HEK293 (cell line): ENCODE measurements at regions not wholly inside any gene's neighbourhood (a gene's known extent, or its start where the extent isn't known, plus 50 kb on each side); places are given as distances from the start of the nearest gene placed in this dataset.
"Not testable (repeated sequence)": the region's sequence is repeated elsewhere in the genome, so short reads cannot be mapped to it uniquely, and the experiment has no call there.

Experiments
- CTCF ChIA-PET: fragments of 350-600 bp; formaldehyde crosslinking; extraction: SDS; loops from one replicate; lab custom pipeline; 2021; ENCODE audit warnings: antibody characterized with exemption; lab: Yijun Ruan, JAX
- POLR2A ChIA-PET: fragments of 300-600 bp; formaldehyde crosslinking; extraction: SDS; loops from one replicate; lab custom pipeline; 2020; ENCODE audit warnings: antibody characterized with exemption, inconsistent platforms; lab: Yijun Ruan, JAX
- H3K27ac ChIP-seq: fragments of 200-500 bp; sonication (Bioruptor generic); 2 replicates; pipeline ENCODE4 v1.5.1; 2014; ENCODE audit warnings: low read depth, low read length, control low read depth, inconsistent platforms; ENCODE audit errors: extremely low read depth
- H3K36me3 ChIP-seq, 2 experiments: fragments of 200-500 bp in 1 of 2; sonication (Bioruptor generic) in 1 of 2; 1 replicate in 1 of 2; 2 replicates in 1 of 2; pipeline ENCODE4 v1.5.1; 2014 to 2017; ENCODE audit warnings: inconsistent platforms in 2 of 2, low read length in 2 of 2; ENCODE audit not compliant: control insufficient read depth in 2 of 2, insufficient read depth in 1 of 2
- H3K4me1 ChIP-seq: fragments of 200-500 bp; sonication (Bioruptor generic); 2 replicates; pipeline ENCODE4 v1.5.1; 2014; ENCODE audit warnings: mild to moderate bottlenecking, low read length, inconsistent platforms; ENCODE audit not compliant: control insufficient read depth, insufficient read depth
- H3K4me3 ChIP-seq: 2 replicates; pipeline ENCODE4 v1.5.1; 2011; ENCODE audit warnings: low read depth, mild to moderate bottlenecking, control low read depth, low read length, moderate library complexity
- H3K9me3 ChIP-seq: fragments of 200-500 bp; sonication (Bioruptor generic); 2 replicates; pipeline ENCODE4 v1.5.1; 2014; ENCODE audit warnings: low read depth, low read length, inconsistent platforms; ENCODE audit not compliant: control insufficient read depth, insufficient read depth
- IKZF3 ChIP-seq: fragments of 450-650 bp; IDR thresholded peaks from 2 replicates; pipeline ENCODE4 v1.5.0; 2018; ENCODE audit warnings: missing biosample characterization, mild to moderate bottlenecking, missing genetic modification characterization, moderate library complexity
- ZBTB48 ChIP-seq: fragments of 450-650 bp; formaldehyde crosslinking; IDR thresholded peaks from 2 replicates; pipeline ENCODE4 v1.5.1; 2016; ENCODE audit warnings: missing biosample characterization, missing genetic modification characterization
- ZFP3 ChIP-seq: fragments of 450-650 bp; formaldehyde crosslinking; IDR thresholded peaks from 2 replicates; pipeline ENCODE4 v1.5.1; 2016; ENCODE audit warnings: low read depth, missing biosample characterization, missing genetic modification characterization
- ZNF10 ChIP-seq: fragments of 450-650 bp; formaldehyde crosslinking; IDR thresholded peaks from 2 replicates; pipeline ENCODE4 v1.5.1; 2017; ENCODE audit warnings: missing biosample characterization, missing genetic modification characterization
- ZNF239 ChIP-seq: fragments of 450-650 bp; formaldehyde crosslinking; IDR thresholded peaks from 2 replicates; pipeline ENCODE4 v1.5.1; 2016; ENCODE audit warnings: missing biosample characterization, missing genetic modification characterization
- ZNF366 ChIP-seq: fragments of 450-650 bp; formaldehyde crosslinking; conservative IDR thresholded peaks from 2 replicates; pipeline ENCODE4 v1.5.1; 2016; ENCODE audit warnings: missing biosample characterization, missing genetic modification characterization
- ZNF529 ChIP-seq: fragments of 450-650 bp; formaldehyde crosslinking; IDR thresholded peaks from 2 replicates; pipeline ENCODE4 v1.5.1; 2017; ENCODE audit warnings: missing genetic modification characterization, missing biosample characterization; ENCODE audit not compliant: insufficient replicate concordance
- ZNF549 ChIP-seq: fragments of 450-650 bp; IDR thresholded peaks from 2 replicates; pipeline ENCODE4 v1.5.1; 2018; ENCODE audit warnings: missing biosample characterization, missing genetic modification characterization, mild to moderate bottlenecking, inconsistent platforms, moderate library complexity
- ZNF660 ChIP-seq: fragments of 450-650 bp; IDR thresholded peaks from 2 replicates; pipeline ENCODE4 v1.5.1; 2018; ENCODE audit warnings: missing biosample characterization, mild to moderate bottlenecking, missing genetic modification characterization
- ZNF747 ChIP-seq: fragments of 450-650 bp; formaldehyde crosslinking; IDR thresholded peaks from 2 replicates; pipeline ENCODE4 v1.5.1; 2016; ENCODE audit warnings: missing biosample characterization, missing genetic modification characterization
- ZNF843 ChIP-seq: fragments of 450-650 bp; formaldehyde crosslinking; IDR thresholded peaks from 2 replicates; pipeline ENCODE4 v1.5.1; 2016; ENCODE audit warnings: missing biosample characterization, missing genetic modification characterization
- TF ChIP-seq, protein P1 (sequence below): fragments of 450-650 bp; formaldehyde crosslinking; IDR thresholded peaks from 2 replicates; pipeline ENCODE4 v1.5.1; 2016; ENCODE audit warnings: missing biosample characterization, missing genetic modification characterization
- TF ChIP-seq, protein P2 (sequence below): fragments of 450-650 bp; formaldehyde crosslinking; conservative IDR thresholded peaks from 2 replicates; pipeline ENCODE4 v1.5.1; 2016; ENCODE audit warnings: low read depth, missing biosample characterization, missing genetic modification characterization
- TF ChIP-seq, protein P3 (sequence below): fragments of 450-650 bp; formaldehyde crosslinking; IDR thresholded peaks from 2 replicates; pipeline ENCODE4 v1.5.1; 2016; ENCODE audit warnings: missing biosample characterization, missing genetic modification characterization
- TF ChIP-seq, protein P4 (sequence below): fragments of 450-650 bp; formaldehyde crosslinking; IDR thresholded peaks from 2 replicates; pipeline ENCODE4 v1.5.1; 2016; ENCODE audit warnings: missing biosample characterization, missing genetic modification characterization, borderline replicate concordance

DNA sequence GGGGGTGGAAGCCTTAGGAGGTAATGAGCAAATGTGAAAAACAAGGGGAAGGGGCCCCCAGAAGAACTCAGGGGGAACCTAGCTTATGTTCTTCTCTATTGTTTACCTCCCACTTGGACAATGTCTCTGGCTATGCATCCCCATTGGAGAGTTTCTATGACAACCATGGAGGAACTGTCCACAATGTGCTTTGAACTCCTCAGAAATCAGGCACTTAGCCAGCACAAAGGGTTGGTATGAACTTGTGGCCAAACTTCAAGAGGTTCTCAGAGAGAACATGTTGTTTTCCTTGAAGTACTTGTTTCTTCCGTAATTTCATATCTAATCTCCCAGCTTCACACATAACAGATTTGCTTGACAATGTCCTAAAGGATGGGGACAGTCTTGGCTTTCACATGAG lies 202.8 kb upstream of the PELI2 start:
- Histone ChIP-seq H3K27ac (no peak overlapping the region), H3K4me3 (no peak overlapping the region)
- POLR2A ChIA-PET = no interaction called here
- no peak for TF ChIP-seq ZNF843 (tag by site-specific recombination)
- TF ChIP-seq, protein P1, sequence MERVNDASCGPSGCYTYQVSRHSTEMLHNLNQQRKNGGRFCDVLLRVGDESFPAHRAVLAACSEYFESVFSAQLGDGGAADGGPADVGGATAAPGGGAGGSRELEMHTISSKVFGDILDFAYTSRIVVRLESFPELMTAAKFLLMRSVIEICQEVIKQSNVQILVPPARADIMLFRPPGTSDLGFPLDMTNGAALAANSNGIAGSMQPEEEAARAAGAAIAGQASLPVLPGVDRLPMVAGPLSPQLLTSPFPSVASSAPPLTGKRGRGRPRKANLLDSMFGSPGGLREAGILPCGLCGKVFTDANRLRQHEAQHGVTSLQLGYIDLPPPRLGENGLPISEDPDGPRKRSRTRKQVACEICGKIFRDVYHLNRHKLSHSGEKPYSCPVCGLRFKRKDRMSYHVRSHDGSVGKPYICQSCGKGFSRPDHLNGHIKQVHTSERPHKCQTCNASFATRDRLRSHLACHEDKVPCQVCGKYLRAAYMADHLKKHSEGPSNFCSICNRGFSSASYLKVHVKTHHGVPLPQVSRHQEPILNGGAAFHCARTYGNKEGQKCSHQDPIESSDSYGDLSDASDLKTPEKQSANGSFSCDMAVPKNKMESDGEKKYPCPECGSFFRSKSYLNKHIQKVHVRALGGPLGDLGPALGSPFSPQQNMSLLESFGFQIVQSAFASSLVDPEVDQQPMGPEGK (tag by site-specific recombination) = no peak
- TF ChIP-seq, all 188 proteins: peak for 0
- Histone ChIP-seq H3K36me3 (no peaks in the 10 kb centered on the region), H3K4me1 (no peaks in the 10 kb centered on the region), H3K9me3 (no peaks in the 10 kb centered on the region)
- CTCF ChIA-PET = interaction anchor here (0.6 kb wide), 1 partner anchor 1800 kb away, joined by 3 read pairs; no protein-coding TSS in a partner anchor

DNA sequence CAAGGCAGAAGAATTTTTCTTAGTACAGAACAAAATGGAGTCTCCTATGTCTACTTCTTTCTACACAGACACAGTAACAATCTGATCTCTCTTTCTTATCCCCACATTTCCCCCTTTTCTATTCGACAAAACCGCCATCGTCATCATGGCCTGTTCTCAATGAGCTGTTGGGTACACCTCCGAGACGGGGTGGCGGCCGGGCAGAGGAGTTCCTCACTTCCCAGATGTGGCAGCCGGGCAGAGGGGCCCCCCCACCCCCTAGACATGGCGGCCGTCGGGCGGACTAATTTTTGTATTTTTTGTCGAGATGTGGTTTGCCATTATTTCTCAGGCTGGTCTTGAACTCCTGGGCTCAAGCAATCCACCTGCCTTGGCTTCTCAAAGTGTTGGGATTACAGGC lies 198.4 kb upstream of the PELI2 start:
- H3K36me3 ChIP-seq, H3K4me1 ChIP-seq, H3K9me3 ChIP-seq, CTCF ChIA-PET, H3K4me3 ChIP-seq, POLR2A ChIA-PET, H3K27ac ChIP-seq: not testable (repeated sequence)

DNA sequence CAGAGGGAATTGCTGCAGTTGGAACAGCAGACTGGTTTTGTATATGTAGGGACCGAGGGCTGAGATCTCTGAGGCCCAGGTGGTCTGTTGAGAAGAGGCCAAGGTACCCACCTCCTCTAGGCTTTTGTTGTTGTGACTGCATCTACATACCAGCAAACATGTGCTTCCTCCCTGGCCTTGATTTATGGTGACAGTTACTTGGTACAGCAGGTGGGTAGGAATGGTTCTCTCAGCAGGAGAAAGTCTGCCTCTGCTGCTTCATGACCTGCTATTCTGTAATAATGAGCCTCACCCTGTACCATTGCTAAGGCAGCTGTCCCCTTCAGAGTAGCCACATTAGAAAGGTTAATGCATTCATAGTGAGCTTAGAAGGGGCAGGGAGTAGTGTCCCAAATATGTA lies 196.7 kb upstream of the PELI2 start:
- H3K4me3 ChIP-seq = no peak overlapping the region
- no peak overlapping the region for H3K27ac ChIP-seq
- POLR2A ChIA-PET = no interaction called here
- TF ChIP-seq, protein P2, sequence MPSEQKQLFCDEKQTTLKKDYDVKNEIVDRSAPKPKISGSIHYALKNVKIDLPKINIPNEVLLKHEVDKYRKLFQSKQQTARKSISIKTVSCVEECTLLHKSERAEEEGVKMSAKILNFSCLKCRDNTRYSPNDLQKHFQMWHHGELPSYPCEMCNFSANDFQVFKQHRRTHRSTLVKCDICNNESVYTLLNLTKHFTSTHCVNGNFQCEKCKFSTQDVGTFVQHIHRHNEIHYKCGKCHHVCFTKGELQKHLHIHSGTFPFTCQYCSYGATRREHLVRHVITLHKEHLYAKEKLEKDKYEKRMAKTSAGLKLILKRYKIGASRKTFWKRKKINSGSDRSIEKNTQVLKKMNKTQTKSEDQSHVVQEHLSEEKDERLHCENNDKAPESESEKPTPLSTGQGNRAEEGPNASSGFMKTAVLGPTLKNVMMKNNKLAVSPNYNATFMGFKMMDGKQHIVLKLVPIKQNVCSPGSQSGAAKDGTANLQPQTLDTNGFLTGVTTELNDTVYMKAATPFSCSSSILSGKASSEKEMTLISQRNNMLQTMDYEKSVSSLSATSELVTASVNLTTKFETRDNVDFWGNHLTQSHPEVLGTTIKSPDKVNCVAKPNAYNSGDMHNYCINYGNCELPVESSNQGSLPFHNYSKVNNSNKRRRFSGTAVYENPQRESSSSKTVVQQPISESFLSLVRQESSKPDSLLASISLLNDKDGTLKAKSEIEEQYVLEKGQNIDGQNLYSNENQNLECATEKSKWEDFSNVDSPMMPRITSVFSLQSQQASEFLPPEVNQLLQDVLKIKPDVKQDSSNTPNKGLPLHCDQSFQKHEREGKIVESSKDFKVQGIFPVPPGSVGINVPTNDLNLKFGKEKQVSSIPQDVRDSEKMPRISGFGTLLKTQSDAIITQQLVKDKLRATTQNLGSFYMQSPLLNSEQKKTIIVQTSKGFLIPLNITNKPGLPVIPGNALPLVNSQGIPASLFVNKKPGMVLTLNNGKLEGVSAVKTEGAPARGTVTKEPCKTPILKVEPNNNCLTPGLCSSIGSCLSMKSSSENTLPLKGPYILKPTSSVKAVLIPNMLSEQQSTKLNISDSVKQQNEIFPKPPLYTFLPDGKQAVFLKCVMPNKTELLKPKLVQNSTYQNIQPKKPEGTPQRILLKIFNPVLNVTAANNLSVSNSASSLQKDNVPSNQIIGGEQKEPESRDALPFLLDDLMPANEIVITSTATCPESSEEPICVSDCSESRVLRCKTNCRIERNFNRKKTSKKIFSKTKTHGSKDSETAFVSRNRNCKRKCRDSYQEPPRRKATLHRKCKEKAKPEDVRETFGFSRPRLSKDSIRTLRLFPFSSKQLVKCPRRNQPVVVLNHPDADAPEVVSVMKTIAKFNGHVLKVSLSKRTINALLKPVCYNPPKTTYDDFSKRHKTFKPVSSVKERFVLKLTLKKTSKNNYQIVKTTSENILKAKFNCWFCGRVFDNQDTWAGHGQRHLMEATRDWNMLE (tag by site-specific recombination) = no peak
- no peak for TF ChIP-seq ZNF549 (tag by site-specific recombination)
- no peak for TF ChIP-seq ZBTB48
- no peak for TF ChIP-seq ZNF529 (tag by site-specific recombination)
- TF ChIP-seq ZFP3 (tag by site-specific recombination) = no peak
- TF ChIP-seq ZNF660 = no peak
- no peak for TF ChIP-seq ZNF10 (tag by site-specific recombination)
- TF ChIP-seq, protein P3, sequence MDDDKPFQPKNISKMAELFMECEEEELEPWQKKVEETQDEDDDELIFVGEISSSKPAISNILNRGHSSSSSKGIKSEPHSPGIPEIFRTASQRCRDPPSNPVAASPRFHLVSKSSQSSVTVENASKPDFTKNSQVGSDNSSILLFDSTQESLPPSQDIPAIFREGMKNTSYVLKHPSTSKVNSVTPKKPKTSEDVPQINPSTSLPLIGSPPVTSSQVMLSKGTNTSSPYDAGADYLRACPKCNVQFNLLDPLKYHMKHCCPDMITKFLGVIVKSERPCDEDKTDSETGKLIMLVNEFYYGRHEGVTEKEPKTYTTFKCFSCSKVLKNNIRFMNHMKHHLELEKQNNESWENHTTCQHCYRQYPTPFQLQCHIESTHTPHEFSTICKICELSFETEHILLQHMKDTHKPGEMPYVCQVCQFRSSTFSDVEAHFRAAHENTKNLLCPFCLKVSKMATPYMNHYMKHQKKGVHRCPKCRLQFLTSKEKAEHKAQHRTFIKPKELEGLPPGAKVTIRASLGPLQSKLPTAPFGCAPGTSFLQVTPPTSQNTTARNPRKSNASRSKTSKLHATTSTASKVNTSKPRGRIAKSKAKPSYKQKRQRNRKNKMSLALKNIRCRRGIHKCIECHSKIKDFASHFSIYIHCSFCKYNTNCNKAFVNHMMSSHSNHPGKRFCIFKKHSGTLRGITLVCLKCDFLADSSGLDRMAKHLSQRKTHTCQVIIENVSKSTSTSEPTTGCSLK = no peak
- TF ChIP-seq ZNF747 (tag by site-specific recombination) = no peak
- no peak for TF ChIP-seq IKZF3
- no peak for TF ChIP-seq ZNF366
- TF ChIP-seq, protein P4, sequence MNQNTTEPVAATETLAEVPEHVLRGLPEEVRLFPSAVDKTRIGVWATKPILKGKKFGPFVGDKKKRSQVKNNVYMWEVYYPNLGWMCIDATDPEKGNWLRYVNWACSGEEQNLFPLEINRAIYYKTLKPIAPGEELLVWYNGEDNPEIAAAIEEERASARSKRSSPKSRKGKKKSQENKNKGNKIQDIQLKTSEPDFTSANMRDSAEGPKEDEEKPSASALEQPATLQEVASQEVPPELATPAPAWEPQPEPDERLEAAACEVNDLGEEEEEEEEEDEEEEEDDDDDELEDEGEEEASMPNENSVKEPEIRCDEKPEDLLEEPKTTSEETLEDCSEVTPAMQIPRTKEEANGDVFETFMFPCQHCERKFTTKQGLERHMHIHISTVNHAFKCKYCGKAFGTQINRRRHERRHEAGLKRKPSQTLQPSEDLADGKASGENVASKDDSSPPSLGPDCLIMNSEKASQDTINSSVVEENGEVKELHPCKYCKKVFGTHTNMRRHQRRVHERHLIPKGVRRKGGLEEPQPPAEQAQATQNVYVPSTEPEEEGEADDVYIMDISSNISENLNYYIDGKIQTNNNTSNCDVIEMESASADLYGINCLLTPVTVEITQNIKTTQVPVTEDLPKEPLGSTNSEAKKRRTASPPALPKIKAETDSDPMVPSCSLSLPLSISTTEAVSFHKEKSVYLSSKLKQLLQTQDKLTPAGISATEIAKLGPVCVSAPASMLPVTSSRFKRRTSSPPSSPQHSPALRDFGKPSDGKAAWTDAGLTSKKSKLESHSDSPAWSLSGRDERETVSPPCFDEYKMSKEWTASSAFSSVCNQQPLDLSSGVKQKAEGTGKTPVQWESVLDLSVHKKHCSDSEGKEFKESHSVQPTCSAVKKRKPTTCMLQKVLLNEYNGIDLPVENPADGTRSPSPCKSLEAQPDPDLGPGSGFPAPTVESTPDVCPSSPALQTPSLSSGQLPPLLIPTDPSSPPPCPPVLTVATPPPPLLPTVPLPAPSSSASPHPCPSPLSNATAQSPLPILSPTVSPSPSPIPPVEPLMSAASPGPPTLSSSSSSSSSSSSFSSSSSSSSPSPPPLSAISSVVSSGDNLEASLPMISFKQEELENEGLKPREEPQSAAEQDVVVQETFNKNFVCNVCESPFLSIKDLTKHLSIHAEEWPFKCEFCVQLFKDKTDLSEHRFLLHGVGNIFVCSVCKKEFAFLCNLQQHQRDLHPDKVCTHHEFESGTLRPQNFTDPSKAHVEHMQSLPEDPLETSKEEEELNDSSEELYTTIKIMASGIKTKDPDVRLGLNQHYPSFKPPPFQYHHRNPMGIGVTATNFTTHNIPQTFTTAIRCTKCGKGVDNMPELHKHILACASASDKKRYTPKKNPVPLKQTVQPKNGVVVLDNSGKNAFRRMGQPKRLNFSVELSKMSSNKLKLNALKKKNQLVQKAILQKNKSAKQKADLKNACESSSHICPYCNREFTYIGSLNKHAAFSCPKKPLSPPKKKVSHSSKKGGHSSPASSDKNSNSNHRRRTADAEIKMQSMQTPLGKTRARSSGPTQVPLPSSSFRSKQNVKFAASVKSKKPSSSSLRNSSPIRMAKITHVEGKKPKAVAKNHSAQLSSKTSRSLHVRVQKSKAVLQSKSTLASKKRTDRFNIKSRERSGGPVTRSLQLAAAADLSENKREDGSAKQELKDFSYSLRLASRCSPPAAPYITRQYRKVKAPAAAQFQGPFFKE (tag by site-specific recombination) = no peak
- no peak for TF ChIP-seq ZNF239 (tag by site-specific recombination)
- TF ChIP-seq, all 188 proteins: peak for 0
- Histone ChIP-seq H3K36me3 (no peaks in the 10 kb centered on the region), H3K9me3 (no peaks in the 10 kb centered on the region), H3K4me1 (no peaks in the 10 kb centered on the region)
- CTCF ChIA-PET = no interaction called here
